ENCODE measurements at regions not wholly inside any gene's neighbourhood (a gene's known extent, or its start where the extent isn't known, plus 50 kb on each side); places are given as distances from the start of the nearest gene placed in this dataset.

DNA sequence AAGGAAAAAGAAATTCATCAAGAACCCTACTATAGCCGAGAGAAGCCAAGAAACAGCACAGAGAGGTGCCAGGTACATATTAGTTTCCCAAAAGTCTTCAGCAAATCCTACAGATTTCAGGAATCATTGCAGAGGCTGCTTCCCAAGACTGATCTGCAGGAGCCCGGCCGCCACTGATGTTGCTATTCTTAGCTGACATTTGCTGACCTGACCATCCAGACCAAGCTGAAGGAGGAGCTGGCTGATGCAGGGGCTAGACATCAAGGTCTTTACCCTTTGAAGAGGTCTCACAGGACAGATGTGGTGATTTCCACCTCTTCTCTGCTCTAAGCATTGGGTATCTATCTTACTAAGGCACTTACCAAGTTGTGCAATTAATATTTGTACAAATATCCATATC lies 444.8 kb upstream of the SOX5 start:
- BruUV-seq (replicated peaks): no TSS peak

More for the DNA sequence above, 444.8 kb upstream of the SOX5 start:
- Histone ChIP-seq H3K27me3 (ENCODE audit: control insufficient read depth in 2 of 2, insufficient read depth in 2 of 2, low read length in 2 of 2) (peaks cover 3 to 7% of the 10 kb centered on the region in 2 experiments; a peak in 3 of 5 replicates), H4K20me1 (replicated peaks; ENCODE audit: control insufficient read depth, insufficient read depth, low read length) (no peaks in the 10 kb centered on the region), H3K4me2 (ENCODE audit: insufficient read depth, low read length) (no peak overlapping the region), H3K4me3 (no peak overlapping the region), H3K9me3 (replicated peaks; ENCODE audit: control insufficient read depth, insufficient read depth, low read depth, low read length) (no peaks in the 10 kb centered on the region), H3K9me1 (ENCODE audit: control insufficient read depth, insufficient read depth, low read length) (no peaks in the 10 kb centered on the region), H3K36me3 (ENCODE audit: control insufficient read depth, insufficient read depth, low read length) (no peaks in the 10 kb centered on the region), H3K4me1 (replicated peaks in 1 of 2; ENCODE audit: control insufficient read depth in 2 of 2, insufficient read depth in 2 of 2, low read length in 2 of 2) (no peaks in the 10 kb centered on the region), H3K9ac (ENCODE audit: insufficient read depth in 1 of 2, low read depth in 2 of 2, low read length in 2 of 2) (no peak overlapping the region), H3K27ac (ENCODE audit: extremely low read depth, low read depth, low read length) (no peak overlapping the region), H2AFZ (ENCODE audit: low read depth, low read length) (no peak overlapping the region), H3K79me2 (ENCODE audit: control insufficient read depth, insufficient read depth, low read length) (no peaks in the 10 kb centered on the region)
- 0% methylated on average over 3 of the region's 3 CpGs for WGBS (ENCODE audit: insufficient coverage, low coverage, missing lambda C conversion rate)
- FAIRE-seq: no peak
- POLR2A ChIA-PET: no interaction called here
- TF ChIP-seq THRA (IDR thresholded peaks at IDR 0.05): no peak
- no peak for TF ChIP-seq TEAD1 (CRISPR knock-in tag; IDR thresholded peaks at IDR 0.05)
- no peak for TF ChIP-seq ZNF41 (CRISPR knock-in tag; conservative IDR thresholded peaks at IDR 0.05)
- no peak for TF ChIP-seq ZNF444 (CRISPR knock-in tag; IDR thresholded peaks at IDR 0.05)
- no peak for TF ChIP-seq DPF2 (IDR thresholded peaks at IDR 0.05)
- TF ChIP-seq, protein P1, sequence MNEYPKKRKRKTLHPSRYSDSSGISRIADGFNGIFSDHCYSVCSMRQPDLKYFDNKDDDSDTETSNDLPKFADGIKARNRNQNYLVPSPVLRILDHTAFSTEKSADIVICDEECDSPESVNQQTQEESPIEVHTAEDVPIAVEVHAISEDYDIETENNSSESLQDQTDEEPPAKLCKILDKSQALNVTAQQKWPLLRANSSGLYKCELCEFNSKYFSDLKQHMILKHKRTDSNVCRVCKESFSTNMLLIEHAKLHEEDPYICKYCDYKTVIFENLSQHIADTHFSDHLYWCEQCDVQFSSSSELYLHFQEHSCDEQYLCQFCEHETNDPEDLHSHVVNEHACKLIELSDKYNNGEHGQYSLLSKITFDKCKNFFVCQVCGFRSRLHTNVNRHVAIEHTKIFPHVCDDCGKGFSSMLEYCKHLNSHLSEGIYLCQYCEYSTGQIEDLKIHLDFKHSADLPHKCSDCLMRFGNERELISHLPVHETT (CRISPR knock-in tag; conservative IDR thresholded peaks at IDR 0.05 in 1 of 2, IDR thresholded peaks at IDR 0.05 in 1 of 2): no peak
- TF ChIP-seq, protein P2, sequence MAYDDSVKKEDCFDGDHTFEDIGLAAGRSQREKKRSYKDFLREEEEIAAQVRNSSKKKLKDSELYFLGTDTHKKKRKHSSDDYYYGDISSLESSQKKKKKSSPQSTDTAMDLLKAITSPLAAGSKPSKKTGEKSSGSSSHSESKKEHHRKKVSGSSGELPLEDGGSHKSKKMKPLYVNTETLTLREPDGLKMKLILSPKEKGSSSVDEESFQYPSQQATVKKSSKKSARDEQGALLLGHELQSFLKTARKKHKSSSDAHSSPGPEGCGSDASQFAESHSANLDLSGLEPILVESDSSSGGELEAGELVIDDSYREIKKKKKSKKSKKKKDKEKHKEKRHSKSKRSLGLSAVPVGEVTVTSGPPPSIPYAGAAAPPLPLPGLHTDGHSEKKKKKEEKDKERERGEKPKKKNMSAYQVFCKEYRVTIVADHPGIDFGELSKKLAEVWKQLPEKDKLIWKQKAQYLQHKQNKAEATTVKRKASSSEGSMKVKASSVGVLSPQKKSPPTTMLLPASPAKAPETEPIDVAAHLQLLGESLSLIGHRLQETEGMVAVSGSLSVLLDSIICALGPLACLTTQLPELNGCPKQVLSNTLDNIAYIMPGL (CRISPR knock-in tag; IDR thresholded peaks at IDR 0.05): no peak
- no peak for TF ChIP-seq ZNF197 (CRISPR knock-in tag; IDR thresholded peaks at IDR 0.05; ENCODE audit: low read depth)
- no peak for TF ChIP-seq SIN3A (IDR thresholded peaks at IDR 0.05; ENCODE audit: borderline replicate concordance in 2 of 2, control insufficient read depth in 1 of 2, low read depth in 2 of 2, low read length in 2 of 2)
- intact Hi-C loops (cut with micrococcal nuclease) (no loop called here), in situ Hi-C loops (cut with MboI) (no loop called here)
- CTCF ChIA-PET (ENCODE audit: low intra/inter-chr PET ratio): no interaction called here
- ATAC-seq: no peak
- DNase-seq (ENCODE audit: extremely low read depth in 1 of 4, low spot score in 3 of 4): no peak
